H1 (cell line): ENCODE measurements at regions not wholly inside any gene's neighbourhood (a gene's known extent, or its start where the extent isn't known, plus 50 kb on each side); places are given as distances from the start of the nearest gene placed in this dataset.

Source experiments
- CEBPB ChIP-seq: IDR thresholded peaks from 2 replicates; pipeline ENCODE4 v1.6.1; 2012; ENCODE audit warnings: low read depth, low read length
- FOSL1 ChIP-seq: IDR thresholded peaks from 2 replicates; pipeline ENCODE4 v1.6.1; 2011; ENCODE audit warnings: mild to moderate bottlenecking, low read depth, low read length, moderate library complexity; ENCODE audit not compliant: insufficient read depth
- POU5F1 ChIP-seq: IDR thresholded peaks from 2 replicates; pipeline ENCODE4 v1.6.1; 2011; ENCODE audit warnings: low read depth, mild to moderate bottlenecking, low read length, moderate library complexity
- RBBP5 ChIP-seq: IDR thresholded peaks from 2 replicates; pipeline ENCODE4 v1.7.1; 2012; ENCODE audit warnings: low read depth, mild to moderate bottlenecking, inconsistent platforms, low read length, moderate library complexity, borderline replicate concordance

- no peak for TF ChIP-seq POU5F1
- TF ChIP-seq FOSL1: no peak
- no peak for TF ChIP-seq CEBPB
- TF ChIP-seq RBBP5: no peak
These were observed 88.3 kb downstream of the TUBA3C start (continued) for GRCh38 chr13:19093369-19093768.
